Frontal cortex (tissue), 3 donors: ENCODE measurements at regions not wholly inside any gene's neighbourhood (a gene's known extent, or its start where the extent isn't known, plus 50 kb on each side); places are given as distances from the start of the nearest gene placed in this dataset.

ENCODE experiments used
- DNase-seq, 2 donors: peaks; one replicate each; pipeline ENCODE4 v3.0.0; 2012; ENCODE audit warnings: low spot score in 2 of 2
- FAIRE-seq: peaks from 2 replicates; lab custom pipeline; 2012; peaks lifted over from hg19 to GRCh38; lab: Jason Lieb, UNC
- donor health status: control.
- donor health status: control.
- donor health status: control.

DNA sequence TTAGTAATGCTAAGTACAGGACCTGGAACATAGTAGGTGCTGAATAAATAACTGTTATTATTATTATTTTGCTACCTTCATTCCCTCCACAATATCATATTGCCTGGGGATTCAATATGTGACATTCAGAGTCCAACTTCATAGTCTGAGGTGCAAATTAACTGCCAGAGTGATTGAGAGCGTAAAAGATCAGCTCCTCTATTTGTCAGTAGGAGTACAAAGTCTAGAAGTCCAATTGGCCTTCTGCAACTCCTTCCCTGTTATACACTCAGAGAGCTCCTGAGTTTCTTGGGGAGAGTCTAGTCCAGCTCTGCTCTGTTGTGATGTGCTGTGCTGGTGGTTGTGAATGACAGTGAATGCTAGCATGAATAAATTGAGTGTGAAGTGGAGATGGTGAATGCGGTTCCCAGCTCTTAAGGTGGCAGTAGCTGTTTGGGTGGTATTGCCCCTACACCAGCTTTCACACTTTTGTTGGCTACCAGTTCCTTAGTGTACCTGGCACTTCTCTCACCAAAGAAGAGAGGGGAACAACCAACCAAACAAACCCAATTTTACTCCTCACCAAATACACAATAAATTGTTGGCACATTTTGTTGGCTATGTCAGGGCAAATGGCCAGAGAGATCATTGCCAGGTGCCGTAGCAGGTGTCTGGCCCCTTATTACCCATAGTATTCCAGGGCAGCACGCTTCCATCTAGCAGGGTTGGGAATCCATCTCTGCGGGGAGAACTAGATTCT lies 270.1 kb upstream of the TBL1XR1 start:
- DNase-seq (no peak), FAIRE-seq (no peak)

DNA sequence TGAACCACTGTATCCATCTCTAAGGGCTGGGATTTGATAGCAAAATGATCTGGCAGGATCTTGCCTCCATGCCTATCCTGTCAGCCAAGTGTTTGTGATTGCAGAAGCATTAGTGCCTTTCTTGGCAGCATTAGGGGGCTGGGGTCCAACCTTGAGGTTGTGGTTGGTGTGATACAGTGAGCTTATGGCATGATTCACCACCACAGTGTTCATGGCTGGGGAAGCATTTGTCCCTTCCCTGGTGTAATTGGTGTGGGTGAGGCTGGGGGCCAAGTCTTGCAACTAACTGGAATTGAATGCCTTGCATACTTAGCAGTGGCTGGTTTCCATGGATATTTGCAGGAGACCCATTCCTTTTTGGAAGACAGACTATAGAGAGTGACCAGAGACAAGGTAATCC lies 271.0 kb upstream of the TBL1XR1 start:
- DNase-seq (no peak), FAIRE-seq (no peak)

DNA sequence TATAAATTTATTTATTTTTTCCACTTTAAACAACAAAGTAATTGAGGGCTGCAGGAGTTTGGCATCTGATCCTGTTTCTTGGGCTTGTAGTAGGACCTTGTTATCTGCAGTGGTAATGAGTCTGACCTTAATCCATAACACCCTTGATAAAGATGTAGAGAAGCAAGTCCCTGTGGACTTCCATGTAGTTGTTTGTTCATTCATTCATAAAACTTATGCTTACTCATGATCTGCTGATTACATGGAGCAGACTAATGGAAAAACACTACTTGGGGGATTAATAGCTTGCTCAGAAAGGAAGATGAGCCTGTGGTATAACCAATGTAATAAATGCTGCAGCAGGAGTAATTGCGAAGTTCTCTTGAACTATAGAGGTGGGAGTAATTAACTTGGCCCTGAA lies 271.5 kb upstream of the TBL1XR1 start:
- no peak for FAIRE-seq
- DNase-seq: no peak

DNA sequence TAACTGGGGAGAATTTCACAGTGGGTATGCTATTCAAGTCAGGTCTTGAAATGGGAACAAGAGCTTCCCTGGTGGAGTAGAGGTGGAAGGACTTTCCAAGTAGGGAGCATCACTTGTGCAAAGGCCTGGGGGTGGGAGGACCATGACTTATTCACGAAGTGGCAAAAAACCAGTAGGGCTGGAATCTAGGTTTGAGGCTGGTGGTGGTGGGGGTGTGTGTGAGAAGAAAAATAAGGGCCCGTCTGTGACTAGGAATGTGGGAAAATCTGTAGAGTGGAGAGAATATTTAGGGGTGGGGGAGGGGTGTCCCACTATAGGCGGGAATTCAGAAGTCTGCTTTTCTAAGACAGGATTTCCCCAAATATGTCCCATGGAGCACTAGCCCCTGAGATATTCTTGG lies 271.9 kb upstream of the TBL1XR1 start:
- FAIRE-seq (no peak), DNase-seq (no peak)

GRCh38 chr3:177470197-177470941 lies 273.1 kb upstream of the TBL1XR1 start:
- DNase-seq (no peak), FAIRE-seq (no peak)

GRCh38 chr3:177471733-177472480 lies 274.6 kb upstream of the TBL1XR1 start:
- FAIRE-seq (peak; percentile 13), DNase-seq (no peak)

- no peak for FAIRE-seq
Observed at GRCh38 chr3:177473184-177473583, 275.9 kb upstream of the TBL1XR1 start.

GRCh38 chr3:177473903-177474302 lies 276.6 kb upstream of the TBL1XR1 start:
- no peak for DNase-seq
- FAIRE-seq: no peak

More at GRCh38 chr3:177473184-177473583, 275.9 kb upstream of the TBL1XR1 start:
- no peak for DNase-seq

GRCh38 chr3:177474652-177475355 lies 277.5 kb upstream of the TBL1XR1 start:
- DNase-seq (no peak), FAIRE-seq (no peak)

DNA sequence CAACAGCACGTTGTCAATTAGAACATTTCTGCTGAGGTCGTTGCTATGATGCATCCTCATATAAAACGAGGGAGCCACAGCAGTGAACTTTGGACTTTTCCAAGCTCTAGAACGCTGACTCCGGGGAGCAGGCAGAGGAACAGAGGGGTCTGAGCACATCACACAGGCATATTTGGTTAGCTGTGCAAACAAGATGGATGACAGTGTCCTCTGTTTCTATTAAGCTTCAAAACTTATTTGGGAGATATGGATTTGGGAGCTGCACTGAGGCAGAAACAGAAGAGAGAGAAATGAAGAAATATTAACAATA lies 278.0 kb upstream of the TBL1XR1 start:
- DNase-seq: no peak
- FAIRE-seq: no peak

DNA sequence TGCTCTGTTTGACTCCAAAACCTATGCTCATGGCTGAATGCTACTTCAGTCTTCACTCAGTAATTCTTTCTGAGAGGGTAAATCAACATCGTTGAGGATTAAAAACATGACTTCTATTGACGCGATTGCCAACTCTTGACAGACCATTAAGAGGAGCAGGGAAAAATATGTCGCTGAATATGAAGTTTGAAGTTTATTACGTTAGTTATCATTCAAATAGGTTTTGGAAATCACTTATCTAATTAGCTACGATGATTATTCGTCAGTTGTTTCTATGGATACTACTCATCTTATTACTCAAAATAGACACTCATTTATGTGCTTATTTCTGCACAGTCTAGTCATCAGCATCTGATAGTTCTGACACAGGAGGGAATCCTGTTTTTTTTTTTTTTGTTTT lies 279.2 kb upstream of the TBL1XR1 start:
- no peak for FAIRE-seq
- no peak for DNase-seq

DNA sequence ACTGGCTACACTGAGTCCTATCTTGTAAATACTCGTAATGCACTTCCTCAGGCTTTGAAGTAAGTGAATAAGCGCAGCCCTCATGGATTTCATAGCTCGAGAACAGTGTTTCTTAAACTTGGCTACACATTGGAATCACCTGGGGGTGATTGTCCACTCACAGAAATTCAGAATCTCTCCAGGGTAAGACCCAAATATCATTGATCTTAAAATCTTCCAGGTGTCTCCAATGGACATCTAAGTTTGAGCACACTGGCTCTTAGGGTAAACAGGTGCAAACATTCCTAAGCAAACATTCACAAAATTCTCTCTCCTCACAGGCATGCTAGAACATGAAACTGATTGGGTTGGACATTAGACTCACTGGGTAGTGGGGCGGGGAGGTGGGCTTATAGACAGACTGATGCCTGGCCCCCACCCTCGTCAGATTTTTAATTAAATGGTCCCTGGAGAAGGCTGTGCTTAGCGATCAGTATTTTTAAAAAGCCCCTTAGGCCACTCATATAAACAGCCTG lies 279.7 kb upstream of the TBL1XR1 start:
- DNase-seq (no peak), FAIRE-seq (no peak)

DNA sequence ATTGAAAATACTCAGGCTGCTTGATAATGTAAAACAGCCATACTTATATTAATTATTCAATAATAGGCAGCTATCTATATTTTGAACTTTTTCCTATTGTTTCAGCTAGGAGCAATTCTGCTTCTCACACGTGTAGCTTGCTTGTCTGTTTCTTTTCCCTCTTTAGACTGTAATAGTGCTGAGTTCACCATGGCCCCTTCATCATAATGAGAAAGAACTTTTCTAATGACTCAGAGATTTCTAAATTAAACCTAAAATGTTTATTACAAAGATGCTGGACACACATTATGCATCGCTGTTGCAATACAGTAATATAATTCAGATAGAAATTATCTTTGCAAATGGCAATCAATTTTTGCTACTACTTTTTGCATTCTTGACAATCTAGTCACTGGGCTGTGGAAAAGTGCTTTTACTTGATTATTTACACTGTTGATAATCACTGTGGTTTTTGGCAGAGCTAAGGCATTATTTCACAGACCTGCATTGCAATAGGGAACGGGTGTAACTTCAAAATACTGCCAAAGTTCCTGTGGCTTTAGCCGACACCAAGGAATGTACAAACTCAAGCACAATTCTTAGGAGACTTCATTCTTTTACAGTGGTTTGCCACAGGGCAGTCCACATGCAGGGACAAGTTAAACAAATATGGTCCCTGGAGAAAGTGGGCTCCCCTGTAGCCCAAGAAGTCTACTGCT lies 281.0 kb upstream of the TBL1XR1 start:
- no peak for FAIRE-seq
- DNase-seq: no peak

DNA sequence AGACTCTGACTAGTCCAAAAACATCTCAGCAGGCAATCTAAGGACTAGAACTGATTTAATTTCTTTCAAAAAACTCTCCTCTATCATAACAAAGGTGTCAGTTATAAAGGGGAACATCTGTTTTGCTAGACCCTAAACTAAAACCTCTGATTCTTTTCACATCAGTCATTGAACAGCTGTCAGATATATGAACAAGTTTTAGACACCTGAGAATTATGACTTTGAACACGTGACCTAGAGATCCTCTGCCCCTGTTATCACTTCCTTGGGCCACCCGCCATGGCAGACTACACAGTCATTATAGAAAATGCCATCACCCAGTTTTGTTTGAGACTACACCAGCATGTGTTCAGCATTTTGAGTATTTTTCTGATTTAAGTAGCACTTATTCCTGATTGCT lies 282.3 kb upstream of the TBL1XR1 start:
- no peak for FAIRE-seq

DNA sequence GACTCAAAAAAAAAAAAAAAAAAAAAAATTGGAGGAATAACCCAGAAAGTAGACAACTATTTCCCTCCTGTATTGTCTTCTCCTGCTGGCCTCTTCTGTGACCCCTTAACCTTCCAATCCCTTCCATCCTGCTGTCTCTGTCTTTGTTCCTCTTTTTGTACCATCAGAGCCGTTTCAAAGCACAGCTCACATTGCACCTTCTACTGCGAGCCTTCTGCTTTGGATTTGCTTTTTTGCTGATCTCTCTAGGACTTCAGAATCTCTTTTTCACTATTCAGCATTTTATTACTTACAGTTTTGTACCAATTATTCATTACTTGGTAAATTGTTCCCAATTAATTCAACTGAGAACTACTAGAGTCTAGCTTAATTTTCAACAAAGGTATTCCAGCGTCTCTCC lies 284.0 kb upstream of the TBL1XR1 start:
- FAIRE-seq (no peak), DNase-seq (no peak)

More for the DNA sequence above, 282.3 kb upstream of the TBL1XR1 start:
- DNase-seq: no peak

DNA sequence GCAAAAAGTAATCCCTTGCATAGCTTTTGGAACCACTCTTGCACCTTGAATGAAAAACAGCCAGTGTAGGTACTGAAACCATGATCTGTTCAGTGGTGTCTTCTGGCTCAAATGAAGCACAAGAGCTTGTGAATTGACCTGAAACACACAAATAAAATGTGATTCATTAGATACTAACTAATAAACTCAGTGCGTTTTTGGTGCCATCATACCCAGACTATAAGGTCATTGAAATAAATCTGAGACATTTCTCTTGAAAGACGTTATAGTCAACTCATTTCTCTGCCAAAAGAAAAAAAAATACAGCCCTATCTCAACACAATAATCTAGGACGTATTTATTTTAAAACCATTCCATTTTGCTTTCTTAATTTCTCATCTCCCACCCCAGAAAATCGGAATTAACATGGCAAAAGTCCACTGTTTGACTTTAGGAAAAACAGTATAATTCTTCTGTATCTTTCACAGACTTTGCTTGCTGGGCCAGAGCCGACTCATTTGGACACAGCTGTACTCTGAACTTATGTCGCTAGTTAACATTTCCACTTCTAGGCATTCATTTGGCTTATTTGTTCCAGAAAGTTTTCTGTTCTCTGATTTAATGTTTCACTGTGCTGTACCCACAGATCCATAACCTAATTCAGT lies 284.9 kb upstream of the TBL1XR1 start:
- FAIRE-seq (no peak), DNase-seq (no peak)

GRCh38 chr3:177483182-177483967 lies 286.1 kb upstream of the TBL1XR1 start:
- FAIRE-seq: no peak
- no peak for DNase-seq

DNA sequence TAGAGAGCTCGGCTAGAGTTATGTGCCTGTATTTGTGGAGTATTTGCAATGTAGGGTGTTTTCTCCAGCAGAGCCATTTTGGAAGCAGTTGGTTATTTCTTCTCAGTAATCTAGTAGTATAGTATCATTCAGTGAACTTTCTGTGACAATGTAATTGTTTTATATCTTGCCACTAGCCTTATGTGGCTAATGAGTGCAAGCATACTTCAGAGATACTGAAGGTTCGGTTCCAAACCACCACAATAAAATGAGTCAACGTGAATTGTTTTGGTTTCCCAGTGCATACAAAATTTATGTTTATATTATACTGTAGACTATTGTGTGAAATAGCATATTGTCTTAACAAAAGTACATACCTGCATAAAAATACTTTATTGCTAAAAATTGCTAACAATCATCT lies 286.9 kb upstream of the TBL1XR1 start:
- FAIRE-seq (no peak), DNase-seq (no peak)
